DMS153 (cell line): ENCODE measurements at regions not wholly inside any gene's neighbourhood (a gene's known extent, or its start where the extent isn't known, plus 50 kb on each side); places are given as distances from the start of the nearest gene placed in this dataset.

Experiments
- DNase-seq: peaks from one replicate; lab custom pipeline; 2025; lab: John Stamatoyannopoulos, UW

DNA sequence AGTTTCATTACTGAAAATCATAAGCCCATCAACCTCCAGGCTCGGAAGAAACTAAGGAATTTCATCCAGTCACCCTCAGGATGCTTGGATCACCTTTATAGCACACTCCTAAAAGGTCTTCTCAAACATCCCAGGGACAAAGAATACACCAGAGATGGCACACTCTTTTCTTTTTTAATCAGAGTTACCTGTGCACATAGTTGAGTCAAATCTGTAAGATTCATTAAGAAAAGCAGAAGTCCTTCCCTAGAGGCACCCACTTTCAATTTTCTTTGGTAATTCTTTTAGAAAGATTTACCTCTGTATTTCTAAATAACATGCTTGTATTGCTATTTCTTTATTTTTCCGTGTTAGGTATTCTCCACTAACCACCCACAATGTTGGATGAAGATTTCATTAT lies 50.6 kb upstream of the IL6 start:
- DNase-seq, result no peak

DNA sequence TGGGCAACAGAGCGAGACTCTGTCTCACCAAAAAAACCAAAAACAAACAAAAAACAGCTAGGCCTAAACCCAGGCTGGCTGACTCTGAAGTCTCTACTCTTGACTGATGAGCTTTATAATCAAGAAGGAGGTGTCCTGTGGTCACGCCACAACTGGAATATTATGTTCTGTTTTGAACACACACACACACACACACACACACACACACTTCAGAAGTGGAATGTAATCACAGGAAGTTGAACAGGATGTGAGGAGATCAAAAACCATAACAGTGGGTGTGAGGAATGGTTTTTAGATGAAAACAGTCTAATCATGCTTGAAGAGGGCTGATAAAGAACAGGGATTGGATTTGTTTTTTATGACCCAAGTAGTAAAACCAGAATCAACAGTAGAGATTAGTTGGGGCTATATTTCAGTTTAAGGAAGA lies 51.1 kb upstream of the IL6 start:
- DNase-seq, result no peak

GRCh38 chr7:22675421-22675820 lies 51.6 kb upstream of the IL6 start:
- DNase-seq, result no peak

GRCh38 chr7:22672846-22673680 lies 53.9 kb upstream of the IL6 start:
- peak; percentile 15 for DNase-seq

DNA sequence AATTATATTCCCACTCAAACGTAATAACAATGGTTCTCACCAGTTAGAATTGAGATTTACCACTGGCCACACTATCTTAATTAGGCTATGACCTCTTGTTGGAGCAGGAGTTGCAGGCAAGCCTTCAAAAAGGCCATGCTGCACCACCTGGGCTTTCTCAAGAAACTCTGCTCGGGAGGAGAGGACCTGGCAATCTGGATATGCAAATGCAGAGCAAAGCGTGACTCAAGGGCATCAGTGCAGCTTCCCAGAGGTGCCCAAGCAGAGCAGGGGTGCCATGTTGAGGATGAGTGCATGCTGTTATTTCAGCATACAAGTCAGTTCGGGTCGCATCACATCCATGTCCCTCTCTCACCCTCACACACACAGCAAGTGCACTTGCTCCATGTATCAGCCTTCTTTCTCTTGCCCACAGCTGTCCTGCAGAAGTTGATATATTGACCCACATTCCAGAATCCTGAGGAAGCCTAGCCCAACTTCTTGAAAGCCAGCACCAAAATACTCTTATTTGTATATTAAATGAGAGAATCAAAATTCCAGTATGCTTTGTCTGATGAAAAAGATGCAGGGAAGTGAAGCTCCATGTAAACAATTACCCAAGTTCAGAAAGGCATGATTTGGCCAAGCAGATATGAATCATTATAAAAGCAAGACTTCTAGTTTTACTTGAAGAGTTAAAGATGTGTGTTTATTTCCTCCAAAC lies 55.7 kb upstream of the IL6 start:
- DNase-seq, result no peak

DNA sequence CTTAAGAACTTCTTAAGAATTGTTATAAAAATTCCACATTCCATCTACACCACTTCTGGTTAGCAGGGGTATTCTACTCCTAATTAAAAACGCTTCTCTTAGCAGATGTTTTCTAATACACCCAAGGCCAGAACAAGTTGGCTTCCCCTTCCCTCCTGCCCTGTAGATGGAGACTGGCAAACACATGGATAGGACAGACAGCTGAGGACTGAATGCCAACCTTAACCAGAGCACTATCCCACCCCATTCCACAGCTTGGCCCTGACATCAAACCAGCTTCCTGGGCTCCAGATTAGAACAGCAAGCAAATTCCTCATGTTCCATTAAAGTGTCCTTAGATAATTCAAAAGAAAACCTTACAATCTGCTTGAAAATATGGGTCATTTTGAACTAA lies 56.6 kb upstream of the IL6 start:
- no peak for DNase-seq

- no peak for DNase-seq
Observed at GRCh38 chr7:22669692-22670421, 57.1 kb upstream of the IL6 start.

- DNase-seq, result no peak
Observed at GRCh38 chr7:22668971-22669401, 58.0 kb upstream of the IL6 start.

- DNase-seq, result peak; percentile 34
Observed at GRCh38 chr7:22667562-22668239, 59.3 kb upstream of the IL6 start.

- no peak for DNase-seq
Observed at GRCh38 chr7:22667187-22667561, 59.8 kb upstream of the IL6 start.

GRCh38 chr7:22666732-22667131 lies 60.3 kb upstream of the IL6 start:
- no peak for DNase-seq

- no peak for DNase-seq
Observed at GRCh38 chr7:22665923-22666322, 61.1 kb upstream of the IL6 start.

DNA sequence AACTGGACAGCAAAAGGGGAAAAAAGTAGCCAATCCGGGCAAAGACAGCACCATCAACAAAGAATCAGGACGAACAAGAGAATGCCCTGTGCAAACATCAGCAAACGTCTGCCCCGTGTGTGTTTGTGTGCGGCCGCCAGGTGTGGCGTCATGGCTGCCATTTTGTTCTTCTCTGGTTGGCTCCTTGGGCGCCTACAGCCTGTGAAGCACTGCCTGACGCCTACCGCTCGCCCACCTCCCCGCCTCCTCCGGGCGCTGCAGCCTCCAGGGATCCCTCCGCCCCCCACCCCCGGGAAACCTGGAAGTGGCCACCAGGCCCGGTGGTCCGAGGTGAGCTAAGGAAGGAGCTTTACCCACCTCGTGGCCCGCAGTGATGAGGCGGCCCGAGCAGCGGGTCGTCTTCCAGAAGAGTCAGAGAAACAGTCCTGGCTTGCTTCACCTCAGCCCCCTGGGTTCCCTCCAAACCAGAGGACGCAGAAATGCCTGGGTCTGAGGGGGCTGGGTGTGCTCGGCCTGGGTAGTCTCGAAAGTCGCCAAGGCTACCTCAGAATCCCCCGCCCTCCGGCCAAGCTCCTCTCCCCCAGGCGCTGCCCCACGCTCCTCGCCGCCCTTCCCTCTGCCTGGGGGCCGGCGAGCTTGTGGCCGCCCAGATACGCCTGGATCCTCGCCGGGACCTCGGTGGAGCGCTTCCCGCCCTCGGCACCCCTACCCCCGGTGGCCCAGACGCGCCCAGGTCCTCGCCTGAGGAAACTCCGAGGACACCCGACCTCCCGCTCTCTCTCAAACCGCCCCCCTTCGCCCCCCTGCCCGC lies 61.8 kb upstream of the IL6 start:
- DNase-seq, result no peak

DNA sequence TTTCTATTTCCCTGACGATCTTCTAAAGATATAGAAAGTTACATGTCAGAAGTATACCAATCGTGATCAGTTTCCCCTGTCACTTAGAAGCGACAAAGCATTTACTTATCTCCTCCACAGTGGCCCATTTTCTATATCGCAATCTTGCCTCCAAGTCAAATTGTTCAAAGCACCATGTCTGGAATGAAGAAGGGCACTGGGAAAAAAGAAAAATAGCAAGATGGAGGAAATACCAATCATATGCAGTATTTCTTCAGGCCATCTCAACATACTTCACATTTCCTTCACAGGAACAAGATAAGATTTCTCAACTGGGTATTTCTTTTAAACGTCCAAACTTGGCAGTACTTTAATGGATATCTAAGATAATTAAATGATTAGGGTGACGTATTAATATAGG lies 63.3 kb upstream of the IL6 start:
- DNase-seq, result no peak

GRCh38 chr7:22663357-22663718 lies 63.7 kb upstream of the IL6 start:
- DNase-seq, result no peak

DNA sequence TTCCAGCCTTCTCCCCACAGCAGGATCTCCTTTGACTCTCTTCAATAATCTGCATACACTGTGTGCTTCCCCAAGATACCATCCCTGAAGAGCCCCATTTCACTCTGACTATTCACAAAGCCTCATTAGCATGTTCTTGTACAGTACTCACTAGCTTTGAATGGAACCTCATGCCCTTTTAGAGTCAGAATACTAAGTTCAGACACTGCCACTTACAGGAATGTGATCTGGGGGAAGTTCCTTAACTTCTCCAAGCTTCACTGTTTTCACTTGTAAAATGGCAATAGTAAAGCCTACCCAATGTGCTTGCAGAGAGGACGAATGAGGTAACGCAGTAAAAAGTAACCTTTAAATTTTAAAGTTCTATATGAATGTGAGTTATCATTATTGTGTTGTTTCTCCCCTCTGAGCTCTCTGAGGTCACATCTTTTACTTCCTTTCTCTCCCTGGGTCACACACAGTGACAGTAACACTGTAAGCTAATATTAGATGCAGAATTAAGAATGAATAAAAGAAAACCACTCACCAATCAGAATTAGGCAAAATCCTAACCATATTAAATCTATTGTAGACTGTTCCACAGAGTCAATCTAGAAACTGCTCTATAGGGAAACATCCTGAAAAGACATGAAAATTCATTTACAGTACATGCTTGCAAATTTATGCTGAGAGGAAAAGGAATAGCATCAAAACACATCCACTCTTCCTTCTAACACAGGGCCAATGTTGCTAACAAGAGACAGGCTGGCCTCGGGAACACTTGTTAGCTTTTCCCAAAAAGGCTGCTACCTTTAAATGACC lies 64.2 kb upstream of the IL6 start:
- no peak for DNase-seq

DNA sequence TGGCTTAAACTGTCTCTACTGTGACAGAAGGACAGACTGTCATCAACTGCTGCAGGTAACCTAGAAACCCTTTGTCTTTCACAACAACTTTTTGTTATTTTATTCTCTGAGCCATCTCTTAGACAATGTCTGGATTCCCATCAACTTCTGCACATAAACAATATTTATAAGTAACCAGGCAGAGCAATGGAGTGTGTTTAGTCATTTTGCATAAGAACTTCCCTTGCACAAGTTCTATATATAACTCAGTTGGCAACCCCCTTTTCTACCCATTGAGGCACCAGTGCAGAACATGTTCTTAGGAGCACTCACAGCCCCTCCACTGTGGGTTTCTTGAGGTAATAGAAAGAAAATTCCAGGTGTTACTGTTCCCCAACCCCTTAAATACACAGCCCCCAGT lies 65.0 kb upstream of the IL6 start:
- DNase-seq, result no peak

DNA sequence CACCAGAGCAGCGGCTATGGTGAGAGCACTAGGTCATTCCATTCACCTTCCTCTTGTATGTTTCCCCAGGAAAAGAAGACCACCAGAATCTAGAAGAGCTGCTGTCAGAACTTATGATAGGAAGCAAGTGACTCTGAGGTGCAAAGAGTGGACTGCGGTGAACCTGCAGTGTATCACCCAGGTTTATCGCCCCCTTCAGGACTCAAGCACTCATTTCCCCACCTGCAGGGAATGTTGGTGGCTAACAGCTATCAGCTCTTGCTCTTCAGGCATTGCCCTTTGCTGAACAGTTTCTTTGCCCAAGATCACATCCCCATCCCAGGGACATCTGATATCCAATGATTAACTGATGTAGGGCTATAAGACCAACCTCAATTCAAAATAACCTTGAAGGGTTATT lies 66.3 kb upstream of the IL6 start:
- DNase-seq, result peak; percentile 47

GRCh38 chr7:22660293-22660692 lies 66.7 kb upstream of the IL6 start:
- peak; percentile 47 for DNase-seq

- no peak for DNase-seq
Observed at GRCh38 chr7:22659741-22660140, 67.3 kb upstream of the IL6 start.

- no peak for DNase-seq
Observed at GRCh38 chr7:22658031-22658430, 69.0 kb upstream of the IL6 start.
